Activated naive CD8-positive, alpha-beta T cell treated with anti-CD3 and anti-CD28 coated beads, Interleukin-2, amount 50 U/mL, for 24 hours (primary cell): ENCODE measurements at regions not wholly inside any gene's neighbourhood (a gene's known extent, or its start where the extent isn't known, plus 50 kb on each side); places are given as distances from the start of the nearest gene placed in this dataset.
"Not testable (repeated sequence)": the region's sequence is repeated elsewhere in the genome, so short reads cannot be mapped to it uniquely, and the experiment has no call there.

Experiments
- ATAC-seq: fragments of 150-1000 bp; cut with Tn5 transposase; one replicate; pipeline ENCODE4 v1.10.0; 2021
- DNase-seq: peaks from one replicate; pipeline ENCODE4 v3.0.0; 2021
- H3K27ac Mint-ChIP-seq: one replicate; pipeline ENCODE4 v1.8.0; 2021; ENCODE audit warnings: mild to moderate bottlenecking, mixed read lengths
- H3K27me3 Mint-ChIP-seq: one replicate; pipeline ENCODE4 v1.8.0; 2021; ENCODE audit warnings: mixed read lengths
- H3K36me3 Mint-ChIP-seq: one replicate; pipeline ENCODE4 v1.8.0; 2021; ENCODE audit warnings: low read depth, mixed read lengths
- H3K4me1 Mint-ChIP-seq: one replicate; pipeline ENCODE4 v1.8.0; 2021; ENCODE audit warnings: mixed read lengths
- H3K4me3 Mint-ChIP-seq: one replicate; pipeline ENCODE4 v1.8.0; 2021; ENCODE audit warnings: mild to moderate bottlenecking, moderate library complexity, mixed read lengths
- H3K9me3 Mint-ChIP-seq: one replicate; pipeline ENCODE4 v1.8.0; 2021; ENCODE audit warnings: mixed read lengths

- Mint-ChIP-seq H3K4me3 (no peak overlapping the region), H3K36me3 (no peaks in the 10 kb centered on the region), H3K9me3 (no peaks in the 10 kb centered on the region), H3K27me3 (peaks cover 3% of the 10 kb centered on the region), H3K27ac (no peak overlapping the region), H3K4me1 (no peaks in the 10 kb centered on the region)
- ATAC-seq: no peak
- no peak for DNase-seq
Measured at GRCh38 chr3:197406266-197406665, 107.9 kb upstream of the DLG1 start.

- ATAC-seq (no peak), DNase-seq (no peak)
- Mint-ChIP-seq H3K4me3 (no peak overlapping the region), H3K4me1 (peaks cover 3% of the 10 kb centered on the region), H3K9me3 (no peaks in the 10 kb centered on the region), H3K27me3 (peaks cover 3% of the 10 kb centered on the region), H3K27ac (no peak overlapping the region), H3K36me3 (no peaks in the 10 kb centered on the region)
Measured at GRCh38 chr3:197404754-197405153, 106.3 kb upstream of the DLG1 start.

DNA sequence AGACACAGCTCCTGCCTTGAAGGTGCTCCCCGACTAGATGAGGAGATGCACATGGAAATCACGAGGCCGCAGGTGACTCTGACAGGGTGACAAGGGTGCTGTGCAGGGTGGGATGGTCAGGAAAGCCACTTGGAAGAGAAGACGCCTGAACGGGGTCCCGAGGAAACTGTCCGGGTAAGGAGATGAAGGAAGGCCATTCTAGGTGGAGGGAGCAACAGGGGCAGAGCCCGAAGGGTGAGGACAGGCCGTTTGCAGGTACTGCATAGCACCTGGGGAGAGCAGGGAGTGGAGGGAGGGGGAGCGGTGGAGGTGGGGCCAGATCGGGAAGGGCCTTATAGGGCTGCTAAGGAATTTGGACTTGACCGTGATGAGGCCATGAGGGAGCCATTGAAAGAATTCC lies 105.6 kb upstream of the DLG1 start:
- ATAC-seq (no peak), DNase-seq (no peak)
- Mint-ChIP-seq H3K27ac (no peak overlapping the region), H3K36me3 (no peaks in the 10 kb centered on the region), H3K27me3 (peaks cover 3% of the 10 kb centered on the region), H3K4me1 (peaks cover 3% of the 10 kb centered on the region), H3K9me3 (no peaks in the 10 kb centered on the region), H3K4me3 (no peak overlapping the region)

DNA sequence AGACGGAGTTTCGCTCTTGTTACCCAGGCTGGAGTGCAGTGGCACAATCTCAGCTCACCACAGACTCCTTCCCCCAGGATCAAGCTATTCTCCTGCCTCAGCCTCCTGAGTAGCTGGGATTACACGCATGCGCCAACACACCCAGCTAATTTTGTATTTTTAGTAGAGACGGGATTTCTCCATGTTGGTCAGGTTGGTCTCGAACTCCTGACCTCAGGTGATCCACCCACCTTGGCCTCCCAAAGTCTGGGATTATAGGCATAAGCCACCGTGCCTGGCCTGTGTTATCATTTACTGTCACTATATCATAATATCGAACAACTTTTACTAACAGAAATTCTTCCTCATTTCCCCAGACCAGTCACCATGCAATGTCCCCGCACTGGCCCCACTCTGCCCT lies 104.0 kb upstream of the DLG1 start:
- peaks cover 18% of the 10 kb centered on the region for H3K4me1 Mint-ChIP-seq
- not testable (repeated sequence) for H3K4me3 Mint-ChIP-seq, H3K9me3 Mint-ChIP-seq, H3K27ac Mint-ChIP-seq, H3K36me3 Mint-ChIP-seq, H3K27me3 Mint-ChIP-seq, DNase-seq, ATAC-seq

DNA sequence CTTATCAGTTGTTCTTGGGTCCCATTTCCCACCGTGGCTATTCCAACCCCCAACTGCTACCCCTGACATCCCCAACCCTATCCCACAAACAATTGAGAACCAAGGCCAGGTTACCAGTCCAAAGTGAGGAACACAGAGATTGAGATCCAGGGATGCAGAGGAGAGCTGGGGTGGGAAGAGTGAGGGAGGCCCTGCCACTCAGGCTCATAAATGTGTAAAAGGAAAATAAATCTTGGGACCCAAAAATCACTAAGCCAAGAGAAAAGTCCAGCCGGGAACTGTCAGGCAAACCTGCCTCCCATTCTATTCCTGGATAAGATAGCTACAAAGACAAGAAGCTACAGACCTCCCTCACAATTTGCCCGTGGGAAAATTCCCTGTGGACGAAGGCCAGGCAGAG lies 101.1 kb upstream of the DLG1 start:
- ATAC-seq (no peak), DNase-seq (no peak)
- no peak overlapping the region for H3K27ac Mint-ChIP-seq
- peaks cover 31% of the 10 kb centered on the region for H3K4me1 Mint-ChIP-seq
- no peaks in the 10 kb centered on the region for H3K36me3 Mint-ChIP-seq
- no peak overlapping the region for H3K4me3 Mint-ChIP-seq
- H3K27me3 Mint-ChIP-seq: no peaks in the 10 kb centered on the region
- H3K9me3 Mint-ChIP-seq: no peaks in the 10 kb centered on the region

- peak overlapping the region; percentile 67 for H3K27ac Mint-ChIP-seq
- ATAC-seq (peak; percentile 93), DNase-seq (peak; percentile 54)
- no peaks in the 10 kb centered on the region for H3K9me3 Mint-ChIP-seq
- H3K4me1 Mint-ChIP-seq: peaks cover 37% of the 10 kb centered on the region
- H3K4me3 Mint-ChIP-seq: no peak overlapping the region
- no peaks in the 10 kb centered on the region for H3K36me3 Mint-ChIP-seq
- H3K27me3 Mint-ChIP-seq: peaks cover 4% of the 10 kb centered on the region
Measured at GRCh38 chr3:197398286-197398878, 100.0 kb upstream of the DLG1 start.

GRCh38 chr3:197397838-197398237 lies 99.4 kb upstream of the DLG1 start:
- ATAC-seq (no peak), DNase-seq (no peak)
- no peak overlapping the region for H3K4me3 Mint-ChIP-seq
- no peaks in the 10 kb centered on the region for H3K9me3 Mint-ChIP-seq
- H3K27ac Mint-ChIP-seq: peak overlapping the region; percentile 67
- H3K4me1 Mint-ChIP-seq: peaks cover 38% of the 10 kb centered on the region
- H3K27me3 Mint-ChIP-seq: peaks cover 4% of the 10 kb centered on the region
- H3K36me3 Mint-ChIP-seq: no peaks in the 10 kb centered on the region

- peaks cover 4% of the 10 kb centered on the region for H3K27me3 Mint-ChIP-seq
- ATAC-seq (peak; percentile 85), DNase-seq (peak; percentile 61)
- peak overlapping the region; percentile 84 for H3K27ac Mint-ChIP-seq
- no peaks in the 10 kb centered on the region for H3K9me3 Mint-ChIP-seq
- H3K36me3 Mint-ChIP-seq: no peaks in the 10 kb centered on the region
- no peak overlapping the region for H3K4me3 Mint-ChIP-seq
- H3K4me1 Mint-ChIP-seq: peaks cover 35% of the 10 kb centered on the region
Measured at GRCh38 chr3:197394464-197395321, 96.3 kb upstream of the DLG1 start.

DNA sequence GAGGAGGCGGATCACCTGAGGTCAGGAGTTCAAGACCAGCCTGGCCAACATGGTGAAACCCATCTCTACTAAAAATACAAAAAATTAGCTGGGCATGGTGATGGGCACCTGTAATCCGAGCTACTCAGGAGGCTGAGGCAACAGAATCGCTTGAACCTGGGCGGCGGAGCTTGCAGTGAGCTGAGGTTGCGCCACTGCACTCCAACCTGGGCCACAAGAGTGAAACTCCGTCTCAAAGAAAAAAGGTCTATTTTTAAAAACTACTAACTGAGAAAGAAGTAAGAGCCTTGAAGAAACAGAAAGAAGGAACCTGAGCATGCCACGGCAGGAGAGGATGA lies 95.7 kb upstream of the DLG1 start:
- not testable (repeated sequence) for H3K4me3 Mint-ChIP-seq, H3K27me3 Mint-ChIP-seq, ATAC-seq, H3K9me3 Mint-ChIP-seq, DNase-seq, H3K36me3 Mint-ChIP-seq
- H3K27ac Mint-ChIP-seq: peak overlapping the region; percentile 51
- peaks cover 35% of the 10 kb centered on the region for H3K4me1 Mint-ChIP-seq

- Mint-ChIP-seq H3K27ac (peak overlapping the region; percentile 67), H3K36me3 (no peaks in the 10 kb centered on the region), H3K4me3 (no peak overlapping the region), H3K4me1 (peaks cover 32% of the 10 kb centered on the region), H3K27me3 (peaks cover 4% of the 10 kb centered on the region), H3K9me3 (no peaks in the 10 kb centered on the region)
- DNase-seq (no peak), ATAC-seq (no peak)
Measured at GRCh38 chr3:197393711-197394110, 95.3 kb upstream of the DLG1 start.

DNA sequence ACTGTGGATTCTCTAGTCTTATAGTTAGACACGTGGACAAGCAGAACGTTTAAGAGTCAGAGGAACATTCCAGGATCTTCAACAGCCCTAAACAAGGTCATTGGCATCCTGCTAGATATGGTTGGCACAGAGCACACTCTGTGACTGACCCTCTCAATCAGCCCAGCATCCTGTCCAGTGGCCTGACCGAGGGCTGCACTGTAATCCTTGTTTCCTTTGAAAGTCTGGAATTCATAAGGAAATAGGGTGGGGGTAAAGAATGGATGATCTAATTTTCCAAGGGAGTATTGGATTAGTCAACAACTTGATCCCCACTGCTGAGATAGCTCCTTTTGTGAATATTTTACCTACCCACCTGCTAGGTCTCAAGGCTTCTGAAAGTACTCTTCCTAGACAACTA lies 94.5 kb upstream of the DLG1 start:
- Mint-ChIP-seq H3K4me1 (peaks cover 25% of the 10 kb centered on the region), H3K4me3 (no peak overlapping the region), H3K27me3 (peaks cover 4% of the 10 kb centered on the region), H3K9me3 (no peaks in the 10 kb centered on the region), H3K36me3 (no peaks in the 10 kb centered on the region), H3K27ac (no peak overlapping the region)
- DNase-seq (no peak), ATAC-seq (no peak)

GRCh38 chr3:197381371-197381770 lies 83.0 kb upstream of the DLG1 start:
- no peak overlapping the region for H3K4me3 Mint-ChIP-seq
- no peaks in the 10 kb centered on the region for H3K4me1 Mint-ChIP-seq
- no peak overlapping the region for H3K27ac Mint-ChIP-seq
- DNase-seq: no peak
- no peak for ATAC-seq
- no peaks in the 10 kb centered on the region for H3K36me3 Mint-ChIP-seq
- H3K27me3 Mint-ChIP-seq: no peaks in the 10 kb centered on the region
- no peaks in the 10 kb centered on the region for H3K9me3 Mint-ChIP-seq

DNA sequence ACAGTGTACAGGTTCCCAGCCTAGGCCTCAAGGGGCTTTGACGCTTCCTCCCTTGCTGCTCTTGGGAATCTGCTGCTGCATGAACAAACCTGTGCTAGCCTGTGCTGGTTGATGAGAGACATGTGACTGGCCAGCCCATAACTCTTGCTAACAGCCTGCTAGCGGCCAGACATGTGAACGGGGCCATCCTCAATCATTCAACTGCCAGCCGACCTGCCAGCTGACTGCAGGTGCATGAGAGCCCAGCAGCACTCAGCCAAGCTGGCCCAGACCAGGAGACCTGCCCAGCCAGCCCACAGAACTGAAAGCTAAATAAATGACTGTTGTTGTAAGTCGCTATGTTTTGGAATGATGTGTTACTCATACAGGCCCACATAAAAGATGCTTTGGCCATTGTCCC lies 82.4 kb upstream of the DLG1 start:
- no peak overlapping the region for H3K27ac Mint-ChIP-seq
- no peak for DNase-seq
- no peaks in the 10 kb centered on the region for H3K36me3 Mint-ChIP-seq
- H3K9me3 Mint-ChIP-seq: no peaks in the 10 kb centered on the region
- no peaks in the 10 kb centered on the region for H3K4me1 Mint-ChIP-seq
- ATAC-seq: no peak
- no peaks in the 10 kb centered on the region for H3K27me3 Mint-ChIP-seq
- no peak overlapping the region for H3K4me3 Mint-ChIP-seq

GRCh38 chr3:197378985-197379718 lies 80.7 kb upstream of the DLG1 start:
- H3K9me3 Mint-ChIP-seq: no peaks in the 10 kb centered on the region
- H3K4me1 Mint-ChIP-seq: no peaks in the 10 kb centered on the region
- no peak overlapping the region for H3K4me3 Mint-ChIP-seq
- ATAC-seq: no peak
- H3K36me3 Mint-ChIP-seq: no peaks in the 10 kb centered on the region
- no peak for DNase-seq
- H3K27ac Mint-ChIP-seq: no peak overlapping the region
- H3K27me3 Mint-ChIP-seq: no peaks in the 10 kb centered on the region
